HepG2 (cell line): ENCODE measurements at regions not wholly inside any gene's neighbourhood (a gene's known extent, or its start where the extent isn't known, plus 50 kb on each side); places are given as distances from the start of the nearest gene placed in this dataset.

Experiments used
- FOXC1 ChIP-seq: sonication (generic); formaldehyde crosslinking; IDR thresholded peaks from 2 replicates; pipeline ENCODE4 v1.8.0; 2022; ENCODE audit warnings: mild to moderate bottlenecking, missing genetic modification reagents, borderline replicate concordance
- FOXK1 ChIP-seq: sonication (generic); formaldehyde crosslinking; IDR thresholded peaks from 2 replicates; pipeline ENCODE4 v1.4.0; 2020; ENCODE audit warnings: low read depth, missing genetic modification reagents, borderline replicate concordance
- HDAC2 ChIP-seq: sonication (generic); formaldehyde crosslinking; IDR thresholded peaks from 2 replicates; pipeline ENCODE4 v1.4.0; 2020; ENCODE audit warnings: missing genetic modification reagents
- HNF4G ChIP-seq, 2 experiments: sonication (generic) in 1 of 2; formaldehyde crosslinking in 1 of 2; IDR thresholded peaks; 2 replicates each; pipeline versions ENCODE4 v1.4.0 to v1.6.1; 2011 to 2020; ENCODE audit warnings: borderline replicate concordance in 2 of 2, low read depth in 2 of 2, mild to moderate bottlenecking in 2 of 2, low read length in 1 of 2, missing genetic modification reagents in 1 of 2, moderate library complexity in 1 of 2
- KLF9 ChIP-seq: IDR thresholded peaks from 2 replicates; pipeline ENCODE4 v1.6.1; 2016; ENCODE audit warnings: low read depth
- PRMT3 ChIP-seq: sonication (generic); formaldehyde crosslinking; IDR thresholded peaks from 2 replicates; pipeline ENCODE4 v1.8.1; 2022; ENCODE audit warnings: low read depth, mild to moderate bottlenecking, moderate library complexity, missing genetic modification reagents, borderline replicate concordance
- REPIN1 ChIP-seq: sonication (generic); formaldehyde crosslinking; IDR thresholded peaks from 2 replicates; pipeline ENCODE4 v1.8.0; 2022; ENCODE audit warnings: missing genetic modification reagents, low read depth, mild to moderate bottlenecking, borderline replicate concordance
- REXO4 ChIP-seq: sonication (generic); formaldehyde crosslinking; IDR thresholded peaks from 2 replicates; pipeline ENCODE4 v1.8.0; 2022; ENCODE audit warnings: missing genetic modification reagents, mild to moderate bottlenecking, borderline replicate concordance
- RXRB ChIP-seq: IDR thresholded peaks from 2 replicates; pipeline ENCODE4 v1.6.1; 2016; ENCODE audit warnings: borderline replicate concordance, missing genetic modification reagents, missing compliant biosample characterization
- SALL1 ChIP-seq: sonication (generic); formaldehyde crosslinking; IDR thresholded peaks from 2 replicates; pipeline ENCODE4 v1.8.0; 2022; ENCODE audit warnings: mild to moderate bottlenecking, missing genetic modification reagents
- SOX13 ChIP-seq, 3 experiments: fragments of 450-650 bp in 1 of 3; sonication (generic) in 1 of 3; formaldehyde crosslinking in 1 of 3; IDR thresholded peaks in 2 of 3; conservative IDR thresholded peaks in 1 of 3; 2 replicates each; pipeline versions ENCODE4 v1.5.0 to v1.6.1; 2016 to 2020; ENCODE audit warnings: antibody characterized with exemption in 1 of 3, mild to moderate bottlenecking in 1 of 3, missing compliant biosample characterization in 1 of 3, missing genetic modification reagents in 1 of 3, moderate library complexity in 1 of 3
- SP5 ChIP-seq: IDR thresholded peaks from 2 replicates; pipeline ENCODE4 v1.6.1; 2016; ENCODE audit warnings: low read depth, borderline replicate concordance
- TARDBP ChIP-seq: sonication (generic); formaldehyde crosslinking; IDR thresholded peaks from 2 replicates; pipeline ENCODE4 v1.8.0; 2022; ENCODE audit warnings: mild to moderate bottlenecking, missing genetic modification reagents
- THYN1 ChIP-seq: sonication (generic); formaldehyde crosslinking; IDR thresholded peaks from 2 replicates; pipeline ENCODE4 v1.8.1; 2023; ENCODE audit warnings: low read depth, mild to moderate bottlenecking, moderate library complexity, missing genetic modification reagents, borderline replicate concordance
- U2AF2 ChIP-seq: fragments of 200-400 bp; formaldehyde crosslinking; IDR thresholded peaks from 2 replicates; pipeline ENCODE4 v1.6.1; 2017; ENCODE audit warnings: low read depth, mild to moderate bottlenecking, low read length
- ZFAT ChIP-seq: sonication (generic); formaldehyde crosslinking; conservative IDR thresholded peaks from 2 replicates; pipeline ENCODE4 v1.8.1; 2023; ENCODE audit warnings: missing genetic modification reagents, inconsistent platforms
- ZFP82 ChIP-seq: sonication (generic); formaldehyde crosslinking; IDR thresholded peaks from 2 replicates; pipeline ENCODE4 v1.5.1; 2020; ENCODE audit warnings: mild to moderate bottlenecking, missing genetic modification reagents, borderline replicate concordance
- ZFY ChIP-seq: sonication (generic); formaldehyde crosslinking; IDR thresholded peaks from 2 replicates; pipeline ENCODE4 v1.4.0; 2020; ENCODE audit warnings: missing genetic modification reagents
- ZKSCAN5 ChIP-seq: sonication (generic); formaldehyde crosslinking; IDR thresholded peaks from 2 replicates; pipeline ENCODE4 v1.5.1; 2020; ENCODE audit warnings: mild to moderate bottlenecking, missing genetic modification reagents
- ZNF354B ChIP-seq: sonication (generic); formaldehyde crosslinking; IDR thresholded peaks from 2 replicates; pipeline ENCODE4 v1.8.0; 2022; ENCODE audit warnings: mild to moderate bottlenecking, missing genetic modification reagents
- ZNF367 ChIP-seq: sonication (generic); formaldehyde crosslinking; IDR thresholded peaks from 2 replicates; pipeline ENCODE4 v1.4.0; 2020; ENCODE audit warnings: missing genetic modification reagents, borderline replicate concordance
- ZNF382 ChIP-seq: sonication (generic); formaldehyde crosslinking; IDR thresholded peaks from 2 replicates; pipeline ENCODE4 v1.5.0; 2020; ENCODE audit warnings: missing genetic modification reagents, mild to moderate bottlenecking, borderline replicate concordance
- ZNF570 ChIP-seq: sonication (generic); formaldehyde crosslinking; IDR thresholded peaks from 2 replicates; pipeline ENCODE4 v1.4.0; 2020; ENCODE audit warnings: mild to moderate bottlenecking, missing genetic modification reagents, borderline replicate concordance
- ZNF7 ChIP-seq: IDR thresholded peaks from 2 replicates; pipeline ENCODE4 v1.6.1; 2016; ENCODE audit warnings: missing biosample characterization, missing genetic modification reagents
- ZNF768 ChIP-seq: sonication (generic); formaldehyde crosslinking; IDR thresholded peaks from 2 replicates; pipeline ENCODE4 v1.4.0; 2020; ENCODE audit warnings: missing genetic modification reagents
- TF ChIP-seq, protein P1 (sequence below): sonication (generic); formaldehyde crosslinking; IDR thresholded peaks from 2 replicates; pipeline ENCODE4 v1.8.0; 2022; ENCODE audit warnings: mild to moderate bottlenecking, missing genetic modification reagents, borderline replicate concordance
- TF ChIP-seq, protein P2 (sequence below): sonication (generic); formaldehyde crosslinking; IDR thresholded peaks from 2 replicates; pipeline ENCODE4 v1.5.0; 2020; ENCODE audit warnings: mild to moderate bottlenecking, missing genetic modification reagents

DNA sequence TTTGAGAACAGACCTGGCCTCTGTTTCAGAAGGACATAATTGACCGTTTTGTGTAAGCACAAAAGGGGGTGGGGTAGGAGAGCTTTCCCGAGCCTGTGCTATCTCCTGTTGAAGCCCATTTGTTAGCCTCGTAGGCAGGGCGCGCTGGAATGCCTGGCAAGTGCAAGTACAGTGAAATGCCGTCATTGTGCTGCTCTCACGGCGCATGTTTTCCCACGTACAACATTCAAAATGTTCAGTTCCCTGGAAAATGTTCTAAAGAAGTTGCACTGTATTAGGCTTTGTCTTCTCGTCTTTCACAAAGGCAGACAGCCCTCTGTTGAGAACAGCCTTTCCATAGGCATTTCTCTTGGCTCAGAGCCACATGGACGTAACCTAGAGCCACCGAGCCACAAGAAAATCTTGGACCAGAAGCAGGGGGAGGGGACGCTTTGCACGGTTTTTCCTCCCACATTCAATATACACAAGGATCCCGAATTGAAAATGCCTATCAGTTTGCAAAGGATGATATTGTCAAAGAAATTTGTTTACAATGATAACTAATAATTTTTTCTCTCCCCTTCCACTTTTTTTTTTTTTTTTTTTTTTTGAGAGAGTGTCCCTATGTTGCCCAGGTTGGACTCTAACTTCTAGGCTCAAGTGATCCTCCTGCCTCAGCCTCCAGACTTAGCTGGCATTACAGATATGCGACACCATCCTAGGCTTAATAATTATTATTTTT lies 54.6 kb upstream of the RAPGEF2 start (continued):
- TF ChIP-seq, protein P1, sequence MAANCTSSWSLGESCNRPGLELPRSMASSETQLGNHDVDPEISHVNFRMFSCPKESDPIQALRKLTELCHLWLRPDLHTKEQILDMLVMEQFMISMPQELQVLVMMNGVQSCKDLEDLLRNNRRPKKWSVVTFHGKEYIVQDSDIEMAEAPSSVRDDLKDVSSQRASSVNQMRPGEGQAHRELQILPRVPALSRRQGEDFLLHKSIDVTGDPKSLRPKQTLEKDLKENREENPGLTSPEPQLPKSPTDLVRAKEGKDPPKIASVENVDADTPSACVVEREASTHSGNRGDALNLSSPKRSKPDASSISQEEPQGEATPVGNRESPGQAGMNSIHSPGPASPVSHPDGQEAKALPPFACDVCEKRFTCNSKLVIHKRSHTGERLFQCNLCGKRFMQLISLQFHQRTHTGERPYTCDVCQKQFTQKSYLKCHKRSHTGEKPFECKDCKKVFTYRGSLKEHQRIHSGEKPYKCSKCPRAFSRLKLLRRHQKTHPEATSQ (CRISPR knock-in tag), result peak; percentile 46; the same call in 1 of the 2 replicates
- TF ChIP-seq REPIN1 (peak; percentile 75; the same call in 1 of the 2 replicates), ZKSCAN5 (CRISPR knock-in tag) (no peak), ZFP82 (no peak), TARDBP (0 out of 2 replicates have a peak, but pooled peaks have one; percentile 64), RXRB (CRISPR knock-in tag) (0 out of 2 replicates have a peak, but pooled peaks have one; percentile 26), ZNF570 (CRISPR knock-in tag) (no peak), ZNF354B (no peak), FOXC1 (no peak), SOX13 (IDR thresholded peaks at IDR 0.05) (no peak), SOX13 (CRISPR knock-in tag; conservative IDR thresholded peaks at IDR 0.05 in 1 of 2, IDR thresholded peaks at IDR 0.05 in 1 of 2) (peak in 1 of 2 experiments; percentile 73; a peak in 2 of 4 replicates), ZNF382 (CRISPR knock-in tag) (no peak), ZNF7 (CRISPR knock-in tag) (no peak), KLF9 (no peak), ZFY (no peak), REXO4 (CRISPR knock-in tag) (no peak), HDAC2 (CRISPR knock-in tag) (peak; percentile 55; the same call in 1 of the 2 replicates), U2AF2 (no peak), THYN1 (CRISPR knock-in tag) (no peak), ZNF768 (no peak), FOXK1 (CRISPR knock-in tag) (no peak), PRMT3 (CRISPR knock-in tag) (no peak), HNF4G (IDR thresholded peaks at IDR 0.05; ENCODE audit: borderline replicate concordance, low read depth, low read length) (no peak), HNF4G (CRISPR knock-in tag; IDR thresholded peaks at IDR 0.05; ENCODE audit: borderline replicate concordance, low read depth) (no peak), SP5 (CRISPR knock-in tag) (no peak; the same call in 1 of the 2 replicates), ZFAT (CRISPR knock-in tag) (no peak), ZNF367 (no peak), SALL1 (CRISPR knock-in tag) (peak; percentile 55)
- TF ChIP-seq, protein P2, sequence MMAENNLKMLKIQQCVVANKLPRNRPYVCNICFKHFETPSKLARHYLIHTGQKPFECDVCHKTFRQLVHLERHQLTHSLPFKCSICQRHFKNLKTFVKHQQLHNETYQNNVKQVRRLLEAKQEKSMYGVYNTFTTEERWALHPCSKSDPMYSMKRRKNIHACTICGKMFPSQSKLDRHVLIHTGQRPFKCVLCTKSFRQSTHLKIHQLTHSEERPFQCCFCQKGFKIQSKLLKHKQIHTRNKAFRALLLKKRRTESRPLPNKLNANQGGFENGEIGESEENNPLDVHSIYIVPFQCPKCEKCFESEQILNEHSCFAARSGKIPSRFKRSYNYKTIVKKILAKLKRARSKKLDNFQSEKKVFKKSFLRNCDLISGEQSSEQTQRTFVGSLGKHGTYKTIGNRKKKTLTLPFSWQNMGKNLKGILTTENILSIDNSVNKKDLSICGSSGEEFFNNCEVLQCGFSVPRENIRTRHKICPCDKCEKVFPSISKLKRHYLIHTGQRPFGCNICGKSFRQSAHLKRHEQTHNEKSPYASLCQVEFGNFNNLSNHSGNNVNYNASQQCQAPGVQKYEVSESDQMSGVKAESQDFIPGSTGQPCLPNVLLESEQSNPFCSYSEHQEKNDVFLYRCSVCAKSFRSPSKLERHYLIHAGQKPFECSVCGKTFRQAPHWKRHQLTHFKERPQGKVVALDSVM (CRISPR knock-in tag), result peak; percentile 57; the same call in 1 of the 2 replicates
